IMR-90 (cell line): ENCODE measurements at regions not wholly inside any gene's neighbourhood (a gene's known extent, or its start where the extent isn't known, plus 50 kb on each side); places are given as distances from the start of the nearest gene placed in this dataset.

Source experiments
- ATAC-seq: fragments of 200-7000 bp; cut with Tn5 transposase; 2 replicates; pipeline ENCODE4 v1.9.1; 2020; ENCODE audit warnings: low read depth, mild to moderate bottlenecking, moderate library complexity
- BruUV-seq: library from RNA; stranded (reverse); fragments of 400-500 nt; replicated peaks from 2 replicates; lab custom pipeline; 2021; lab: Mats Ljungman, UMichigan
- CTCF ChIA-PET: fragments of 300-600 bp; formaldehyde crosslinking; extraction: SDS; loops from one replicate; lab custom pipeline; 2021; ENCODE audit warnings: antibody characterized with exemption; lab: Yijun Ruan, JAX
- POLR2A ChIA-PET: fragments of 300-600 bp; sonication (Branson Sonifier 250); formaldehyde crosslinking; loops from one replicate; lab custom pipeline; 2022; ENCODE audit warnings: antibody characterized with exemption; ENCODE audit not compliant: unreplicated experiment; lab: Charles Lee
- DNase-seq: peaks from one replicate; pipeline ENCODE4 v3.0.0; 2013
- H2AFZ ChIP-seq: replicated peaks from 2 replicates; pipeline ENCODE3; 2013; ENCODE audit warnings: low read length, mild to moderate bottlenecking; ENCODE audit not compliant: poor library complexity
- H2AK5ac ChIP-seq: 2 replicates; pipeline ENCODE4 v1.6.1; 2013; ENCODE audit warnings: low read depth, low read length, inconsistent platforms
- H2AK9ac ChIP-seq: replicated peaks from 2 replicates; pipeline ENCODE3; 2013; ENCODE audit warnings: mild to moderate bottlenecking, low read depth, low read length, moderate library complexity; ENCODE audit not compliant: poor library complexity
- H2BK120ac ChIP-seq: 2 replicates; pipeline ENCODE4 v1.6.1; 2013; ENCODE audit warnings: low read depth, low read length, inconsistent platforms
- H2BK15ac ChIP-seq: 3 replicates; pipeline ENCODE4 v1.6.1; 2013; ENCODE audit warnings: low read depth, low read length, inconsistent platforms
- H2BK20ac ChIP-seq: 2 replicates; pipeline ENCODE4 v1.6.1; 2013; ENCODE audit warnings: low read depth, mild to moderate bottlenecking, inconsistent platforms, low read length, moderate library complexity
- H2BK5ac ChIP-seq: 2 replicates; pipeline ENCODE4 v1.6.1; 2013; ENCODE audit warnings: mild to moderate bottlenecking, low read depth, low read length, inconsistent platforms; ENCODE audit not compliant: poor library complexity, severe bottlenecking
- H3K14ac ChIP-seq: replicated peaks from 2 replicates; pipeline ENCODE4 v1.6.1; 2013; ENCODE audit warnings: low read depth, low read length, inconsistent platforms
- H3K18ac ChIP-seq: 2 replicates; pipeline ENCODE4 v1.6.1; 2013; ENCODE audit warnings: low read depth, low read length, control low read depth
- H3K23ac ChIP-seq: 2 replicates; pipeline ENCODE4 v1.6.1; 2013; ENCODE audit warnings: low read depth, low read length, inconsistent platforms
- H3K27ac ChIP-seq: 2 replicates; pipeline ENCODE4 v1.5.1; 2013; ENCODE audit warnings: mild to moderate bottlenecking, control low read depth, low read length; ENCODE audit not compliant: insufficient read depth
- H3K27me3 ChIP-seq: 2 replicates; pipeline ENCODE4 v1.6.1; 2013; ENCODE audit warnings: low read length; ENCODE audit not compliant: control insufficient read depth, insufficient read depth
- H3K36me3 ChIP-seq: 2 replicates; pipeline ENCODE4 v1.6.1; 2013; ENCODE audit warnings: low read length, mixed read lengths; ENCODE audit not compliant: control insufficient read depth, insufficient read depth
- H3K4ac ChIP-seq: 2 replicates; pipeline ENCODE4 v1.6.1; 2013; ENCODE audit warnings: low read depth, low read length, inconsistent platforms
- H3K4me1 ChIP-seq: 2 replicates; pipeline ENCODE4 v1.6.1; 2013; ENCODE audit warnings: low read length, mixed read lengths; ENCODE audit not compliant: control insufficient read depth, insufficient read depth
- H3K4me2 ChIP-seq: 2 replicates; pipeline ENCODE4 v1.6.1; 2013; ENCODE audit warnings: low read depth, mild to moderate bottlenecking, control low read depth, low read length, moderate library complexity
- H3K4me3 ChIP-seq: 2 replicates; pipeline ENCODE4 v1.5.1; 2013; ENCODE audit warnings: low read depth, mild to moderate bottlenecking, control low read depth, low read length, moderate library complexity; ENCODE audit not compliant: insufficient read depth
- H3K56ac ChIP-seq: 2 replicates; pipeline ENCODE4 v1.6.1; 2013; ENCODE audit warnings: low read length, inconsistent platforms; ENCODE audit not compliant: insufficient read depth; ENCODE audit errors: extremely low read depth
- H3K79me1 ChIP-seq, 2 experiments: 2 replicates each; pipeline ENCODE4 v1.6.1; 2013; ENCODE audit warnings: low read length in 2 of 2, inconsistent platforms in 1 of 2, low read depth in 1 of 2
- H3K9ac ChIP-seq: 2 replicates; pipeline ENCODE4 v1.6.1; 2013; ENCODE audit warnings: low read depth, low read length, control low read depth
- H3K9me1 ChIP-seq: 2 replicates; pipeline ENCODE4 v1.6.1; 2013; ENCODE audit warnings: low read length, inconsistent platforms; ENCODE audit not compliant: insufficient read depth
- H3K9me3 ChIP-seq: 2 replicates; pipeline ENCODE4 v1.6.1; 2013; ENCODE audit warnings: low read length; ENCODE audit not compliant: control insufficient read depth, insufficient read depth
- H4K20me1 ChIP-seq: 2 replicates; pipeline ENCODE4 v1.6.1; 2013; ENCODE audit warnings: low read length, inconsistent platforms; ENCODE audit not compliant: insufficient read depth
- H4K5ac ChIP-seq: 2 replicates; pipeline ENCODE4 v1.6.1; 2013; ENCODE audit warnings: mild to moderate bottlenecking, low read depth, low read length, control low read depth
- H4K8ac ChIP-seq, 2 experiments: 2 replicates each; pipeline ENCODE4 v1.6.1; 2013; ENCODE audit warnings: low read depth in 2 of 2, low read length in 2 of 2, control low read depth in 1 of 2, inconsistent platforms in 1 of 2
- H4K91ac ChIP-seq: 2 replicates; pipeline ENCODE4 v1.6.1; 2013; ENCODE audit warnings: low read depth, low read length, inconsistent platforms; ENCODE audit not compliant: insufficient read depth
- CEBPB ChIP-seq: IDR thresholded peaks from 2 replicates; pipeline ENCODE4 v1.6.1; 2012; ENCODE audit warnings: low read depth, low read length, improper control_type of control experiment
- CHD1 ChIP-seq: IDR thresholded peaks from 2 replicates; pipeline ENCODE4 v1.6.1; 2012; ENCODE audit warnings: low read depth, low read length, improper control_type of control experiment
- FOS ChIP-seq: fragments of 150-350 bp; IDR thresholded peaks from 2 replicates; pipeline ENCODE4 v1.6.1; 2016; ENCODE audit warnings: low read depth, low read length
- MAFK ChIP-seq: IDR thresholded peaks from 2 replicates; pipeline ENCODE4 v1.6.1; 2012; ENCODE audit warnings: low read depth, low read length, improper control_type of control experiment
- MAZ ChIP-seq: IDR thresholded peaks from 2 replicates; pipeline ENCODE4 v1.6.1; 2012; ENCODE audit warnings: low read depth, mild to moderate bottlenecking, low read length, improper control_type of control experiment, moderate library complexity, borderline replicate concordance
- MXI1 ChIP-seq: IDR thresholded peaks from 2 replicates; pipeline ENCODE4 v1.6.1; 2012; ENCODE audit warnings: low read depth, mild to moderate bottlenecking, low read length, moderate library complexity, borderline replicate concordance
- NFE2L2 ChIP-seq: fragments of 150-350 bp; IDR thresholded peaks from 2 replicates; pipeline ENCODE4 v1.6.1; 2016; ENCODE audit warnings: low read depth, mild to moderate bottlenecking, low read length
- POLR2A ChIP-seq: IDR thresholded peaks from 2 replicates; pipeline ENCODE4 v1.6.1; 2012; ENCODE audit warnings: mild to moderate bottlenecking, low read depth, low read length
- RAD21 ChIP-seq: IDR thresholded peaks from 2 replicates; pipeline ENCODE4 v1.6.1; 2012; ENCODE audit warnings: low read length, improper control_type of control experiment
- RCOR1 ChIP-seq: IDR thresholded peaks from 2 replicates; pipeline ENCODE4 v1.6.1; 2012; ENCODE audit warnings: mild to moderate bottlenecking, low read length, improper control_type of control experiment; ENCODE audit not compliant: insufficient replicate concordance
- RFX5 ChIP-seq: IDR thresholded peaks from 2 replicates; pipeline ENCODE4 v1.8.0; 2012; ENCODE audit warnings: low read depth, mild to moderate bottlenecking, low read length, moderate library complexity
- SMC3 ChIP-seq: fragments of 150-350 bp; IDR thresholded peaks from 2 replicates; pipeline ENCODE4 v1.6.1; 2016; ENCODE audit warnings: low read depth, mild to moderate bottlenecking, antibody characterized with exemption, low read length, moderate library complexity
- WGBS, 2 experiments: methylation state at CpG; one replicate each; pipeline versions ENCODE4 v1.1.5 to v1.1.7; 2013; ENCODE audit warnings: missing lambda C conversion rate in 2 of 2; ENCODE audit not compliant: insufficient read length in 1 of 2; ENCODE audit errors: extremely low coverage in 2 of 2; 5-methylcytosine and 5-hydroxymethylcytosine counted together
- dilution Hi-C: fragments of 300-500 bp; cut with HindIII; formaldehyde crosslinking; loops from one replicate; pipeline ENCODE4 v1.14.3; 2018; ENCODE audit warnings: low sequenced_read_pairs; ENCODE audit not compliant: unreplicated experiment
- in situ Hi-C: fragments of 300-500 bp; cut with MboI; formaldehyde crosslinking; loops from 3 replicates; pipeline ENCODE4 v1.14.3; 2019; ENCODE audit warnings: low sequenced_read_pairs, inconsistent platforms, mixed read lengths
- intact Hi-C: fragments of 100-400 bp; cut with micrococcal nuclease; formaldehyde crosslinking; loops from 2 replicates; pipeline ENCODE4 v1.10.0; 2022
- TF ChIP-seq, protein P1 (sequence below): conservative IDR thresholded peaks from 2 replicates; pipeline ENCODE4 v1.5.1; 2012; ENCODE audit warnings: mild to moderate bottlenecking, low read depth, low read length, improper control_type of control experiment
- TF ChIP-seq, protein P2 (sequence below): fragments of 150-350 bp; IDR thresholded peaks from 2 replicates; pipeline ENCODE4 v1.6.1; 2017; ENCODE audit warnings: mild to moderate bottlenecking, antibody characterized with exemption, low read length, low read depth
- TF ChIP-seq, protein P3 (sequence below): fragments of 150-350 bp; IDR thresholded peaks from 2 replicates; pipeline ENCODE4 v1.6.1; 2016; ENCODE audit warnings: low read depth, mild to moderate bottlenecking, low read length, moderate library complexity, borderline replicate concordance

DNA sequence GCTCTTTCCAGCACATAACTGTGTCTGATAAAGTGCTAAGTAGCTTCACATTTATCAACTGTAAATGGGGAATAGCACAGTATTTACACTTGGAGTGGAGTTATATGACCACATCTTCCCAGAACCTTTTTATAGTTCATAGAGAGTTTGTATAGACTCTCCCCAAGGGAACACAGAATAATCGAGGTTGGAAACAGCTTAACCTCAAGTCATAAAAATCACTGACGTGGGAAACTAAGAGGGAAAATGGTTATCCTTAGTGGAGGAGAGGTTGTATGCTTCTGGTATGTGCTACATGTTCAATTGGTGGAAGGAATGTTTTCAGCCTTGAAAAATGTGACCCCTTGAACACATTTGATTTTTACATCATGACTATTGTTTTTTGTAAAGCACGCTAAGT lies 167.9 kb upstream of the KIAA1217 start:
- H2BK5ac ChIP-seq = no peak overlapping the region
- peaks cover 7% of the 10 kb centered on the region; the same call in 1 of the 2 replicates for H3K9me3 ChIP-seq
- no peak overlapping the region for H3K23ac ChIP-seq
- H2AK9ac ChIP-seq = no peak overlapping the region
- POLR2A ChIA-PET = no interaction called here
- no peak overlapping the region for H3K4me2 ChIP-seq
- no CpG with 5 or more reads among the region's 3 CpGs for WGBS, 2 experiments
- no peak overlapping the region for H3K9ac ChIP-seq
- TF ChIP-seq CEBPB (no peak), RCOR1 (no peak), SMC3 (no peak), MAFK (no peak), MAZ (no peak), RAD21 (no peak), NFE2L2 (no peak), FOS (no peak), CHD1 (no peak), POLR2A (no peak), MXI1 (no peak), RFX5 (no peak)
- TF ChIP-seq, protein P1, sequence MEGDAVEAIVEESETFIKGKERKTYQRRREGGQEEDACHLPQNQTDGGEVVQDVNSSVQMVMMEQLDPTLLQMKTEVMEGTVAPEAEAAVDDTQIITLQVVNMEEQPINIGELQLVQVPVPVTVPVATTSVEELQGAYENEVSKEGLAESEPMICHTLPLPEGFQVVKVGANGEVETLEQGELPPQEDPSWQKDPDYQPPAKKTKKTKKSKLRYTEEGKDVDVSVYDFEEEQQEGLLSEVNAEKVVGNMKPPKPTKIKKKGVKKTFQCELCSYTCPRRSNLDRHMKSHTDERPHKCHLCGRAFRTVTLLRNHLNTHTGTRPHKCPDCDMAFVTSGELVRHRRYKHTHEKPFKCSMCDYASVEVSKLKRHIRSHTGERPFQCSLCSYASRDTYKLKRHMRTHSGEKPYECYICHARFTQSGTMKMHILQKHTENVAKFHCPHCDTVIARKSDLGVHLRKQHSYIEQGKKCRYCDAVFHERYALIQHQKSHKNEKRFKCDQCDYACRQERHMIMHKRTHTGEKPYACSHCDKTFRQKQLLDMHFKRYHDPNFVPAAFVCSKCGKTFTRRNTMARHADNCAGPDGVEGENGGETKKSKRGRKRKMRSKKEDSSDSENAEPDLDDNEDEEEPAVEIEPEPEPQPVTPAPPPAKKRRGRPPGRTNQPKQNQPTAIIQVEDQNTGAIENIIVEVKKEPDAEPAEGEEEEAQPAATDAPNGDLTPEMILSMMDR = no peak
- TF ChIP-seq, protein P2, sequence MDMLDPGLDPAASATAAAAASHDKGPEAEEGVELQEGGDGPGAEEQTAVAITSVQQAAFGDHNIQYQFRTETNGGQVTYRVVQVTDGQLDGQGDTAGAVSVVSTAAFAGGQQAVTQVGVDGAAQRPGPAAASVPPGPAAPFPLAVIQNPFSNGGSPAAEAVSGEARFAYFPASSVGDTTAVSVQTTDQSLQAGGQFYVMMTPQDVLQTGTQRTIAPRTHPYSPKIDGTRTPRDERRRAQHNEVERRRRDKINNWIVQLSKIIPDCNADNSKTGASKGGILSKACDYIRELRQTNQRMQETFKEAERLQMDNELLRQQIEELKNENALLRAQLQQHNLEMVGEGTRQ = no peak
- TF ChIP-seq, protein P3, sequence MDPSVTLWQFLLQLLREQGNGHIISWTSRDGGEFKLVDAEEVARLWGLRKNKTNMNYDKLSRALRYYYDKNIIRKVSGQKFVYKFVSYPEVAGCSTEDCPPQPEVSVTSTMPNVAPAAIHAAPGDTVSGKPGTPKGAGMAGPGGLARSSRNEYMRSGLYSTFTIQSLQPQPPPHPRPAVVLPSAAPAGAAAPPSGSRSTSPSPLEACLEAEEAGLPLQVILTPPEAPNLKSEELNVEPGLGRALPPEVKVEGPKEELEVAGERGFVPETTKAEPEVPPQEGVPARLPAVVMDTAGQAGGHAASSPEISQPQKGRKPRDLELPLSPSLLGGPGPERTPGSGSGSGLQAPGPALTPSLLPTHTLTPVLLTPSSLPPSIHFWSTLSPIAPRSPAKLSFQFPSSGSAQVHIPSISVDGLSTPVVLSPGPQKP = no peak
- H3K9me1 ChIP-seq = no peaks in the 10 kb centered on the region
- H3K4me3 ChIP-seq = no peak overlapping the region
- no peak overlapping the region for H3K27ac ChIP-seq
- H2AK5ac ChIP-seq = no peak overlapping the region
- no peak overlapping the region for H4K5ac ChIP-seq
- H3K18ac ChIP-seq = no peak overlapping the region
- intact Hi-C loops = no loop called here
- H4K8ac ChIP-seq = no peak overlapping the region
- DNase-seq (no peak), ATAC-seq (no peak)
- H2BK120ac ChIP-seq = no peak overlapping the region
- H3K56ac ChIP-seq = no peak overlapping the region
- no peak overlapping the region for H2BK15ac ChIP-seq
- no peak overlapping the region for H3K14ac ChIP-seq
- CTCF ChIA-PET = no interaction called here
- no peaks in the 10 kb centered on the region for H3K36me3 ChIP-seq
- H4K91ac ChIP-seq = no peak overlapping the region
- no peak overlapping the region for H2BK20ac ChIP-seq
- BruUV-seq = no TSS peak
- H3K27me3 ChIP-seq = no peaks in the 10 kb centered on the region
- no peaks in the 10 kb centered on the region for H3K79me1 ChIP-seq
- dilution Hi-C loops = no loop called here
- H4K20me1 ChIP-seq = no peaks in the 10 kb centered on the region
- no peak overlapping the region for H2AFZ ChIP-seq
- no peak overlapping the region for H3K4ac ChIP-seq
- no peaks in the 10 kb centered on the region for H3K4me1 ChIP-seq
- in situ Hi-C loops = no loop called here
